ENCODE measurements at regions not wholly inside any gene's neighbourhood (a gene's known extent, or its start where the extent isn't known, plus 50 kb on each side); places are given as distances from the start of the nearest gene placed in this dataset.

DNA sequence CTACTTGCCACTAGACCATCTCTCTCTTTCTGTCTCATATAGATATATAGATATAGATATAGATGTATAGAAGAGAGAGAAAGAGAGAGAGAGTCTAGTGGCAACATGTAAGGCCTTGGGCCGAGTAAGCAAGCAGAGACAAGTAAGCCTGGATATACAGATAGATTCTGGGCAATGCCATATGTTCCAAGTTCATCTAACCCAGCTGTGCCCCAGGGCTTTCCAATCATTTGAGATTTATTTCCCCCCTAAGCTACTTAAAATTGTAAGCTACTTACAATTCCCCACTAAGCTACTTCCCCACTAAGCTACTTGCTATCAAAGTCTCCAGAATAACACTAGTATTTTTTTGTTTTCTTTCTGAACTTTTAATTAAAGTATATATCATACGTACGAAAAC lies 1094.1 kb downstream of the DNAJB9 start:
- TF ChIP-seq, protein P1, sequence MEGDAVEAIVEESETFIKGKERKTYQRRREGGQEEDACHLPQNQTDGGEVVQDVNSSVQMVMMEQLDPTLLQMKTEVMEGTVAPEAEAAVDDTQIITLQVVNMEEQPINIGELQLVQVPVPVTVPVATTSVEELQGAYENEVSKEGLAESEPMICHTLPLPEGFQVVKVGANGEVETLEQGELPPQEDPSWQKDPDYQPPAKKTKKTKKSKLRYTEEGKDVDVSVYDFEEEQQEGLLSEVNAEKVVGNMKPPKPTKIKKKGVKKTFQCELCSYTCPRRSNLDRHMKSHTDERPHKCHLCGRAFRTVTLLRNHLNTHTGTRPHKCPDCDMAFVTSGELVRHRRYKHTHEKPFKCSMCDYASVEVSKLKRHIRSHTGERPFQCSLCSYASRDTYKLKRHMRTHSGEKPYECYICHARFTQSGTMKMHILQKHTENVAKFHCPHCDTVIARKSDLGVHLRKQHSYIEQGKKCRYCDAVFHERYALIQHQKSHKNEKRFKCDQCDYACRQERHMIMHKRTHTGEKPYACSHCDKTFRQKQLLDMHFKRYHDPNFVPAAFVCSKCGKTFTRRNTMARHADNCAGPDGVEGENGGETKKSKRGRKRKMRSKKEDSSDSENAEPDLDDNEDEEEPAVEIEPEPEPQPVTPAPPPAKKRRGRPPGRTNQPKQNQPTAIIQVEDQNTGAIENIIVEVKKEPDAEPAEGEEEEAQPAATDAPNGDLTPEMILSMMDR (IDR thresholded peaks at IDR 0.05) = no peak

DNA sequence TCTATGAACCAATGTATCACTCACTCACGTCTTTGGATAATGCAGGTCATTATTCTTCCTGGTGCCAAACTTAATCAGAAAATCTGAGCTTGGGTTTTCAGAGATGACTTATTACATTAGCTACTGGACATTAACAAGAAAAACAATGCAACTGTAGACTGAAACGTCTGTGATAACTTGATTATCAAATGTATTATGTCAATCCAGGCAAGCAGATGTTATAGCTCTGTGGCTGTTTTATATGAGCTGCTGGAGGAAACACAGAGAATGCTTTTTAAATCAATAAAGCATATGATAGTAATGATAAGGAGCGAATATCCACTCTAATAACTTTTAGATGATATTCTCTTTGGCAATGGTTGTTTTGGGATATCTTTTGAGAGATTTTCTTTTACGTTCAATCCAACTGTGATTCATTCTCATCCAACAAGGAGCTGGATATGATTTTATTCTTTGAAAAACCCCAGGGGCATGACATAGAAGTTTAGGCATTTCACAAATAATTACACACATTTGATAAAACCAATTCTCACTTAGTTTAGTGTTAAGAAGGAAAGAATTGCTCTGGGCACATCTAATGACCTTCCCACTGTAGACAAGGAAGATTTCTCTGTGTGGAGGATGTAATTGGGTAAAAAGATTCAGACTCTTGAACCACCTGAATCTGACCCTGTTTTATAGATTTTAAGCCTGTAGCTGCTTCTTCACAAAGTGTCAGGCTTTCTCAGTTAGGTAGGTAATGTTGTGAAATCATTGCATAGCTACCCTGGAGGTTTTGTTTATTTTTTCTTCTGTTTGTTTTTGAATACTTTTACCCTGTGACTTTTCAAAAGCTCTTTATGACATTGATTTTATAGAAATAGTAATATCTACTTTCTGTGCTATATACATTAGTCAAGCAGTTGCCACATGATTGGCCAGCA lies 1124.7 kb downstream of the DNAJB9 start:
- TF ChIP-seq, protein P1 (IDR thresholded peaks at IDR 0.05) = no peak

DNA sequence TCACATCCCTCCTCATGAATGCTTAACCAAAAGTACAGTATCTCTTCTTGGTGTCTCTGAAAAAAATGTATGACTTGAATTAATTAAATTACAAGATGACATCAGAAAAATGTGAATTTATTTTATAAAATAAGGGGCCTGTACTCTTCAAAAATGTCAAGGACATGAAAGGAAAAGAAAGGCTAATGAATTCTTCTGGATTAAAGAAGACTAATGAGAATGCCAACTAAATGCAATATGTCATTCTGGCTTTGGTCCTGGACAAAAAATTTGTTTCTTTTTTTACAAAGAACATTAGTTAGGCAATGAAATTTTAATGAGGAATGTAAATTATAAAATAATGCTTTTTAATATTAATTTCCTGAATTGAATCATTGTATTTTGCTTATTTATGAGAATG lies 1125.7 kb downstream of the DNAJB9 start:
- TF ChIP-seq, protein P1 (IDR thresholded peaks at IDR 0.05) = no peak

DNA sequence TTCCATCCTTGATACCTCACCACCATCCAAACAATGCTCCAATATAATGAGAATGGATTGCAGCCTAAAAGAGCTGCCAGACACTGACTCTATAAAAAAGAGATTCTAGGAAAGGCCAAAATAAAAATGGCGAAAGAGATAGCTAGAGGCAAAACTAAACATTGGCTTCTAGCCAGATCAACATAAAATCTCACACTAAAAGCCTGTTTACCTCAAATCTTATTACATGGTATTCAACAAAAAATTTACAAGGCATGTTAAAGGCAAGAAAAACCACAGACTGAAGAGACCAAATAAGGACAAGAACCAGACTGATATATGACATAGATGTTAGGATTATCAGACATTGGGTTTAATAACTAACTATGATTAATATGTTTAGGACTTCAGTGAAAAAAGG lies 1127.0 kb downstream of the DNAJB9 start:
- TF ChIP-seq, protein P1 (IDR thresholded peaks at IDR 0.05) = no peak

DNA sequence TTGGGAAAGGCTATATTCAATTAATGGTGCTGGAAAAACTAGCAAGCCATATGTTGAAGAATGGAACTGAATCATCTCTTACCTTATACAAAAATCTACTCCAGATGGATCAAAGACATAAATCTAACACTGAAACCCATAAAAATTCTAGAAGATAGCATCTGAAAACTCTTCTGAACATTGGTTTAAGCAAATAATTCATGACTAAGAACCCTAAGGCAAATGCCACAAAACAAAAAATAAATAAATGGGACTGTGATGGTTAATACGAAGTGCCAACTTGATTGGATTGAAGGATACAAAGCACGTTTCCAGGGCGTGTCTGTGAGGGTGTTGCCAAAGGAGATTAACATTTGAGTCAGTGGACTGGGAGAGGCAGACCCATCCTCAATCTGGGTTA lies 1130.0 kb downstream of the DNAJB9 start:
- TF ChIP-seq, protein P1 (IDR thresholded peaks at IDR 0.05) = no peak

DNA sequence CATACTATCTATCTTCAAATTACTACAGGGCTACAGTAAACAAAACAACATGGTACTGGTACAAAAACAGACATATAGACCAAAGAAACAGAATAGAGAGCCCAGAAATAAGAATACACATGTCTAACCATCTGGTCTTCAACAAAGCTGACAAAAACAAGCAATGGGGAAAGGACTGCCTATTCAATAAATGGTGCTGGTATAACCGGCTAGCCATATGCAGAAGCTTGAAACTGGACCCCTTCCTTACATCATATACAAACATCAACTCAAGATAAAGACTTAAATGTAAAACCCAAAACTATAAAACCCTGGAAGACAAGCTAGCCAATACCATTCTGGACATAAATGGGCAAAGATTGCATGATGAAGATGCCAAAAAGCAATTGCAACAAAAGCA lies 1143.7 kb downstream of the DNAJB9 start:
- TF ChIP-seq, protein P1 (IDR thresholded peaks at IDR 0.05) = no peak

DNA sequence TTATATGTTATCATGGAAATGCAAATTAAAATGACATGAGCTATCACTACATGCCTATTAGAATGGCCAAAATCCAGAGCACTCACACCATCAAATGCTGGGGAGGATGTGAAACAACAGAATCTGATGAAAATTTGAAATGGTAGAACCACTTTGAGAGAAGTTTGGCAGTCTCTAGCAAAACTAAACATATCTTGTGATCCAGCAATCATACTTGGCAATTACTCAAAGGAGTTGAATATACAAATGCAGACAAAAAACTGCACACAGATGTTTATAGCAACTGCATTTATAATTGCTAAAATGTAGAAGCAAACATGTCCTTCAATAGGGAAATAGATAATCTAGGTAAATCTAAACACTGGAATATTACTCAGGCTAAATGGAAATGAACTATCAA lies 1164.9 kb downstream of the DNAJB9 start:
- TF ChIP-seq, protein P1 (IDR thresholded peaks at IDR 0.05) = no peak

Data from LNCAP (cell line).